ENCODE measurements at regions not wholly inside any gene's neighbourhood (a gene's known extent, or its start where the extent isn't known, plus 50 kb on each side); places are given as distances from the start of the nearest gene placed in this dataset.
"Not testable (repeated sequence)": the region's sequence is repeated elsewhere in the genome, so short reads cannot be mapped to it uniquely, and the experiment has no call there.

DNA sequence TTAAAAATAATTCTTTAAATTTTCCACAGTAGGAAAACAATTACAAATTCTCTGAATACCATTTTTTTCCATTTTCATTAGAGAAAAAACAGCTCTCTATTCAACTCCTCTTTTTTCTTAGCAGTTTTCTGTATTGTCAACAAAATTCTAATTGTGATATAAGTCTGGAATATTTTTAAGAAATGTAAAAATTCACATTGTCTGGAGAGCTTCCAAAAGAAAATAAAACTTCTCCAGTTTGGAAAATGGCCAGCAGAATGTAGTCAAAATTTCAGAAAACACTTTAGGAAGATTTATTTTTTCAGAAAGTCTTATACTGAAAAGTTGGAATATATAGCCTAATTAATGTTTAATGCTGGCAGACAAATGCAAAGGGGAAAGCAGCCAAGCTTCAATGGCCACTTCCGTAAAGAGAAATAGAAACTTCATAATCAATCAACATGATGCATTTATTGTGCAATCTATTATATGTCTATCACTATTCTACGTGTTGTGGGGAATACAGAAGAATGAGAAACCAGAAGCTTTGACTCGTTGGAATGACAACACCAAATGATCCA is 733.2 kb upstream of the PKDCC start:
- DNase-seq (ENCODE audit: low spot score): no peak

GRCh38 chr2:41319437-41319836 is 728.4 kb upstream of the PKDCC start:
- no peak for DNase-seq (ENCODE audit: low spot score)

DNA sequence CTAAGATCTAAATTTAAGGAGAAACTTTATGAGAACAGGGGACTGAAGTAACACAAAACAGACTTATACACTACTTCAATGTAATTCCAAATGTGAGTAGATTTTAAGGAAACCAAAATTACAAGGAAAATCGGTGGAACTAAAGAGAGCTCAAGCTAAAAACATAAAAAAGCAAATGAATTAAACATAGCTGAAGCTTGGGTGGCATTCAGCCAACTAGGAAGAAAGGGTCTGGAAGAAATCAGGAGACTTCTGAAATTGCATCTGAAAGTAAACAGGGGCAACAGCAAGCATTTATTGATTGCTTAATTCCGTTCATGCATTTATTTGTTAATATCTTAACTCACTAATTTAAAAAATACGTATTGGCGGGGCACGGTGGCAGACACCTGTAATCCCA is 727.3 kb upstream of the PKDCC start:
- no peak for DNase-seq (ENCODE audit: low spot score)

DNA sequence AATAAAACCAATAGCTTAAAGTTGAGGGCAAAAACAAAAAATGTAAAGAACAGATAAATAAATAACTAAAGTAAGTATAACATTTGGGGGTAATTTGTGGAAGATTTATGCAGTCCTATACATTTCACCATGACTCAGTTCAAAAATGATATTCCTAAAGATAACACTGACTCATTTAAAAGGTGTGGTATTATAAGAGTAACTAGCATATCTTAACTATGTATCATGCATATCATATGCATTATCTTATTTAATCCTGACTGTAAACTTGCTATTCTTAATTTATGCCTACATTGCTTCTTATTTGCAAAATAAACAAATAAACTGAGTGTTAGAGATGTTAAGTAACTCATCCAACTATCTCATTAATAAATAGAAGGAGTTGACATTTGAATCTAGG is 726.5 kb upstream of the PKDCC start:
- DNase-seq (ENCODE audit: low spot score): no peak

- no peak for DNase-seq (ENCODE audit: low spot score)
Measured at GRCh38 chr2:41326851-41327250, 721.0 kb upstream of the PKDCC start.

DNA sequence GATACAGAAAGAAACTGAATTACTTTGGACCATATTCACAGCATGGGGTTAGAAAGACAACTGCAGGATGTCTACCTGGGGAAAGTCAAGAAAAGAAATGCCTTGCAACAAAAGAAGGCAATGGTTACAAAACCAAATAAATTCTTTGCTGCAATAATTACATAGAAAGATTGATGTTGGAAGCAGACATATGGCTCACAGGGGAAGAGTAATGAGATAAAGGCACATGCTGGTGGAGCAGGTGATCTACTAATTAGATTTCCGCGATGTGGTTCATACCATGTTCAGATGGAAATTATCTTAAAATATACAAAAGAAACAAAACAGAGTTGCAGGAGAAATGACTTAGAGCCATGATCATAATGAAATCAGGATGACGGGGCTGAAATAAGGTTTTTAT is 718.8 kb upstream of the PKDCC start:
- DNase-seq (ENCODE audit: low spot score): no peak

- no peak for DNase-seq (ENCODE audit: low spot score)
Measured at GRCh38 chr2:41334159-41334558, 713.7 kb upstream of the PKDCC start.

DNA sequence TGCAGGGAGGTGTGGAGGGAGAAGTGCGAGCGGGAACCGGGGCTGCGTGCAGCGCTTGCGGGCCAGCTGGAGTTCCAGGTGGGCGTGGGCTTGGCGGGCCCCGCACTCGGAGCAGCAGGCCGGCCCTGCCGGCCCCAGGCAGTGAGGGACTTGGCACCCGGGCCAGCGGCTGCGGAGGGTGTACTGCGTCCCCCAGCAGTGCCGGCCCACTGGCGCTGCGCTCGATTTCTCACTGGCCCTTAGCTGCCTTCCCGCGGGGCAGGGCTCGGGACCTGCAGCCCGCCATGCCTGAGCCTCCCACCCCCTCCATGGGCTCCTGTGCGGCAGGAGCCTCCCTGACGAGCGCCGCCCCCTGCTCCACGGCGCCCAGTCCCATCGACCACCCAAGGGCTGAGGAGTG is 712.2 kb upstream of the PKDCC start:
- DNase-seq (ENCODE audit: low spot score): not testable (repeated sequence)

- DNase-seq (ENCODE audit: low spot score): no peak
Measured at GRCh38 chr2:41337956-41338355, 709.9 kb upstream of the PKDCC start.

DNA sequence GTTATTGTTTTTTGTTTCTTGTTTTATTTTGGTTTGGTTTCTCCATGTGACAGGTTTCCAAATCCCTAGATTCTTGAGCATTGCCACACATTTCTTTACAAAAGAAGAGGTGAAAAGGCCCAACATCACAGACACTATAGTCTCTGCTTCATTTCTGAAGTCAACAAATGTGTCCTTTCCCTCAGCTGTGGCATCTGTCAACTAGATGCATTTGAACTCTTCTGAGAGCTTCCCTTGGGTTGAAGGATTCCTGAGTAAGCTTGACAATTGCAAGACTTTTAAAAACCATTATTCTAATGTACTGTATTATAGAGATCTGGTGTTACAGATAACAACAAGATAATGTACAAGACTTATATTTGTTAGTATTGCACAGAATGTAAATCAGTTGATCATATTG is 703.3 kb upstream of the PKDCC start:
- no peak for DNase-seq (ENCODE audit: low spot score)

GRCh38 chr2:41353060-41353459 is 694.8 kb upstream of the PKDCC start:
- DNase-seq (ENCODE audit: low spot score): no peak

- DNase-seq (ENCODE audit: low spot score): no peak
Measured at GRCh38 chr2:41355794-41356193, 692.0 kb upstream of the PKDCC start.

DNA sequence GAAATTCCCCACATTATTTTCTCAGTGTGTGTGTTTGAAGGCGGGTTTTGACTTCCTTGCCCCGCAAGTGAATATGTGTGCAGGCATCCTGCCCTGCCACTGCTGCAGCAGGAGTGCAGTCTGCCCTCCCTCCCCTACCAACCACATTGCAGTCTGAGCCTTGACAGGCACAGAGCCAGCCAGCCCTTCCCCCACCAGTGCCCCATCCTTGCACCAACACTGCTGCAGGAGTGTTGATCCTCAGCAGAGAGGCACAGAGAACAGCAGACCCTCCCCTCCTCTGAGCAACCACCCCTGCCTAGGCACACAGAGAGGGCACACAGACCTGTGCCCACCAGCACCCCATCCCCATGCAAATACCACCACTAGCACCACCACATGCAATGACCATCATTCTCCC is 683.0 kb upstream of the PKDCC start:
- DNase-seq (ENCODE audit: low spot score): no peak

DNA sequence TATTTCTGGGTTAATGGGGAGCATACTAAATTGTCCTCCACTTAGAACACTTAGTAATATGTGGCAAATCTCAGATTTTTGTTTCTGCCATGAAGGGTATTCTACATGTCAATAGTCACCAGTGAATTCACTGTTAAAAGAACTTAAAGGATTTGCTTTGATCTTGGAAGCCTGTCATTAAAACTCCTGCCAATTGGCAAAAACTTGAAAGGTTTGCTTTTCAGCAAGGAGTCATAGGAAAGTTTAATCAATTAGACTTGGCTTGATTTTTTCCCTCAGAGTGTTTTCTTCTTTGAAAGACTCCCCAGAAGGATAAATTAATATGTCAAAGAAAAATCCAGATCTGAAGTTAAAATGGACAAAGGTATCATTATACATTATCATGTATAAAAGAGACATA is 671.9 kb upstream of the PKDCC start:
- no peak for DNase-seq (ENCODE audit: low spot score)

- no peak for DNase-seq (ENCODE audit: low spot score)
Measured at GRCh38 chr2:41377837-41378236, 670.0 kb upstream of the PKDCC start.

- no peak for DNase-seq (ENCODE audit: low spot score)
Measured at GRCh38 chr2:41378420-41378819, 669.4 kb upstream of the PKDCC start.

GRCh38 chr2:41379496-41380221 is 668.2 kb upstream of the PKDCC start:
- DNase-seq (ENCODE audit: low spot score): no peak

DNA sequence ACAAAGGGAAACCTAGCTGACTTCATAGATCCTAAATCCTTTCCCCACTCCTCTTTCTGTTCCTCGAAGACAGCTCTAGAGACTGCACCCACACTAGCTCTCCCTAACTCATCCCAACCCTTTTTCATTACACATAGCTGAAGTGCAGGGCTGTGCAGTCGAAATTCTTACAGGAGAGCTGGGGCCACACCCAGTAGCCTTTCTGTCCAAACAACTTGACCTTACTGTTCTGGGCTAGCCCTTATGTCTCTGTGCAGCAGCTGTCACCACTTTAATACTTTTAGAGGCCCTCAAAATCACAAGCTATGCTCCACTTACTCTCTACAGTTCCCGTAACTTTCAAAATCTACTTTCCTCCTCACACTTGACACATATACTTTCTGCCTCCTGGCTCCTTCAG is 666.1 kb upstream of the PKDCC start:
- DNase-seq (ENCODE audit: low spot score): no peak

- no peak for DNase-seq (ENCODE audit: low spot score)
Measured at GRCh38 chr2:41387519-41387918, 660.3 kb upstream of the PKDCC start.

DNA sequence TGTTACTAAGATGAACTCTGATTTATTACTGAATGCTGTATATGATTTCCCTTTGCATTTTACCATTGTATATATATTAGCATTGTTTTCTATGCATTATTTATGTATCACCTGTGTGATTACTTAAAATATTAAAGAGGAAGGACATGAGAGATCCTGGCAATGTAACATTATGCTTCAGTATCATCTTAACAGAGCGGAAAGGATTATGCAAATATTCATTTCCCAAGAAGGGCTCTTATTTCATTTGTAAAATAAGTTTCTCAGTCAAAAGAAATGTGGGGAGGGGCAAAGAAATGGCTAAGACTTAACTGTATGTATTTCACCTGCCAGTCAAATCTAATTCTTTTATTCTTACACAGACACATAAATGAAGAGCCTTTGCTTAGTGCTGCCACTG is 654.2 kb upstream of the PKDCC start:
- DNase-seq (ENCODE audit: low spot score): no peak

DNA sequence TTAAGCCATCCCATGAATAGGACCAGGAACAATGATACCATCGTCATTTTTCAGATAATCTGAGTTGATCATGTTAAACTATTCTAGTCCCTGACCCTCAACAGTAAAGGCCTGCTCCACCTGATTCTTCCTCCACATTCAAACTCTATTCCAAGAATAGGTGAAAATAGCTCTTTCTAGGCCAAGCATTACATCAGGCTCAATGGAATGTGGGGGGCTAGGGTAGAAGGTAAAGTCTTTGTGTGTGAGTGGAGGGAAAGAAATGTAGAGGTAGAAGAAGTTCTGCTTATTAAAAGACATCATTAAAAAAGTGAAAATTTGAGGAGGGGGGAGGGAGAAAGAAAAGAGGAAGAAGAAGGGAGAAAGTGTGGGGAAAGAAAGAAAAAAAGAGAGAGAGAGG is 653.3 kb upstream of the PKDCC start:
- DNase-seq (ENCODE audit: low spot score): no peak

DNA sequence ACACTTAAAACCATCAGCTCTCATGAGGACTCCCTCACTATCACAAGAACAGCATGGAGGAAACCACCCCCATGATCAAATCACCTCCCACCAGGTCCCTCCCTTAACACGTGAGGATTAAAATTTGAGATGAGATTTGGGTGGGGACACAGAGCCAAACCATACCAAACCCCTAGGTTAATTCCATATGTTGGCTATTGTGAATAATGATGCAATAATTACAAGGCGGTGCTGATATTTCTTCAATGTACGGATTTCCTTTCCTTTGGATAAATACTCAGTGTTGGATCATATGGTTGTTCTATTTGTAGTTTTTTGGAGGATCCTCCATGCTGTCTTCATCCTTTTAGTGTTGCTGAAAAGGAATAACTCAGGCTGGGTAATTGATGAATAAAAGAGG is 652.1 kb upstream of the PKDCC start:
- no peak for DNase-seq (ENCODE audit: low spot score)

DNA sequence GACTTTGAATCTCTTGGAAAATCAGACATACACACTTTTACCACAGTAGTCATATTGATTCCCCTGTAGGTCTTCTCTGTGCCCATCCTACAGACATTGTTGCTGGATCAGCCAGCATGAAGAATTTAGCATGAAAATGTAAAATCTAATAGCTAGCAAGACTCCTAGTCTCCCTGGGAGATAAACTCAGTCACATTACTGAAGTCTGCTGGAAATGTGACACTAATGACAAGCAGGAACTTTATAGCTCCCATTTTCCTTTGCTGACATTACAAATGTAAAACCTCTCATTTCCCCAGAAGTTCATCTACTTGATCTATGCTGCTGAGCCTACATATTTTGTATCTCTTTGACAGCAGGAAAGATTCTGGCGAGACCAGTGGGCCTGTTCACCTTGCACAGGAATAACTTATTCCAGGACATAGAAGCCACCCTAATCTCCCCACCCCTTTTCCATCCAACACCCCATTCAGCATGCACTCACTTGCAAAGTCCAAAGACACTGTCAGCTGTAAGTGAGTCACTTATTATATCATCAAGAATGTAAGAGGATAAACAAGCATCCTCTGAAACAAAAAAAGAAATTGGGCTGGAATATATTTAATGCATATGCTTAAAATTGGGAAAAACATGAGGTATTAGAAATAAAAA is 648.3 kb upstream of the PKDCC start:
- no peak for DNase-seq (ENCODE audit: low spot score)
